Activated CD4-positive, alpha-beta T cell treated with anti-CD3 and anti-CD28 coated beads for 4 hours (primary cell): ENCODE measurements at regions not wholly inside any gene's neighbourhood (a gene's known extent, or its start where the extent isn't known, plus 50 kb on each side); places are given as distances from the start of the nearest gene placed in this dataset.

Experiments used
- DNase-seq, 2 donors: peaks; one replicate each; pipeline ENCODE4 v3.0.0-alpha.2; 2020

GRCh38 chr4:77375866-77376607 is 219.0 kb downstream of the CCNG2 start:
- no peak for DNase-seq

GRCh38 chr4:77376788-77377460 is 219.9 kb downstream of the CCNG2 start:
- DNase-seq = no peak

- no peak for DNase-seq
These were observed 221.5 kb upstream of the CXCL13 start for GRCh38 chr4:77384094-77384493.

GRCh38 chr4:77385124-77385969 is 220.3 kb upstream of the CXCL13 start:
- DNase-seq = peak; percentile 31 to 44

GRCh38 chr4:77393996-77394395 is 211.6 kb upstream of the CXCL13 start:
- no peak for DNase-seq

- DNase-seq = no peak
These were observed 210.1 kb upstream of the CXCL13 start for GRCh38 chr4:77395481-77395880.

GRCh38 chr4:77398256-77398655 is 207.4 kb upstream of the CXCL13 start:
- no peak for DNase-seq

- no peak for DNase-seq
These were observed 205.8 kb upstream of the CXCL13 start for GRCh38 chr4:77399831-77400230.

- no peak for DNase-seq
These were observed 191.9 kb upstream of the CXCL13 start for GRCh38 chr4:77413766-77414165.

GRCh38 chr4:77415689-77416088 is 189.9 kb upstream of the CXCL13 start:
- no peak for DNase-seq

GRCh38 chr4:77418333-77418732 is 187.3 kb upstream of the CXCL13 start:
- no peak for DNase-seq

GRCh38 chr4:77430847-77431246 is 174.8 kb upstream of the CXCL13 start:
- no peak for DNase-seq

- DNase-seq = no peak
These were observed 174.1 kb upstream of the CXCL13 start for GRCh38 chr4:77431546-77431945.

GRCh38 chr4:77432717-77433417 is 172.8 kb upstream of the CXCL13 start:
- DNase-seq = no peak

- DNase-seq = no peak
These were observed 172.2 kb upstream of the CXCL13 start for GRCh38 chr4:77433418-77433733.

GRCh38 chr4:77434299-77435092 is 171.1 kb upstream of the CXCL13 start:
- DNase-seq = no peak

- DNase-seq = no peak
These were observed 168.5 kb upstream of the CXCL13 start for GRCh38 chr4:77437079-77437478.

- DNase-seq = no peak
These were observed 167.1 kb upstream of the CXCL13 start for GRCh38 chr4:77438549-77438948.

- DNase-seq = no peak
These were observed 161.7 kb upstream of the CXCL13 start for GRCh38 chr4:77443941-77444340.

- DNase-seq = no peak
These were observed 159.8 kb upstream of the CXCL13 start for GRCh38 chr4:77445823-77446222.

- no peak for DNase-seq
These were observed 159.0 kb upstream of the CXCL13 start for GRCh38 chr4:77446601-77447000.

GRCh38 chr4:77449171-77449570 is 156.4 kb upstream of the CXCL13 start:
- no peak for DNase-seq
